Chondrocyte (in vitro differentiated cells): ENCODE measurements at regions not wholly inside any gene's neighbourhood (a gene's known extent, or its start where the extent isn't known, plus 50 kb on each side); places are given as distances from the start of the nearest gene placed in this dataset.

Source experiments
- DNase-seq: peaks from one replicate; pipeline ENCODE4 v3.0.0; 2021; ENCODE audit warnings: mixed read lengths, low spot score
- H3K27ac Mint-ChIP-seq: one replicate; pipeline ENCODE4 v1.8.0; 2021; ENCODE audit warnings: mild to moderate bottlenecking, moderate library complexity, mixed read lengths; ENCODE audit not compliant: unreplicated experiment
- H3K27me3 Mint-ChIP-seq: 2 replicates; pipeline ENCODE4 v1.8.0; 2021; ENCODE audit warnings: low read depth, mixed read lengths
- H3K36me3 Mint-ChIP-seq: 2 replicates; pipeline ENCODE4 v1.8.0; 2021; ENCODE audit warnings: low read depth, mixed read lengths
- H3K4me1 Mint-ChIP-seq: 2 replicates; pipeline ENCODE4 v1.8.0; 2021; ENCODE audit warnings: low read depth, mild to moderate bottlenecking, mixed read lengths
- H3K4me3 Mint-ChIP-seq: one replicate; pipeline ENCODE4 v1.8.0; 2021; ENCODE audit warnings: mild to moderate bottlenecking, moderate library complexity, mixed read lengths; ENCODE audit not compliant: unreplicated experiment
- H3K9me3 Mint-ChIP-seq: 2 replicates; pipeline ENCODE4 v1.8.0; 2021; ENCODE audit warnings: low read depth, mixed read lengths
- TF ChIP-seq, protein P1 (sequence below): fragments of 200-600 bp; sonication (generic); IDR thresholded peaks from 2 replicates; pipeline ENCODE4 v1.5.0; 2021; ENCODE audit warnings: antibody characterized with exemption, mild to moderate bottlenecking, moderate library complexity

DNA sequence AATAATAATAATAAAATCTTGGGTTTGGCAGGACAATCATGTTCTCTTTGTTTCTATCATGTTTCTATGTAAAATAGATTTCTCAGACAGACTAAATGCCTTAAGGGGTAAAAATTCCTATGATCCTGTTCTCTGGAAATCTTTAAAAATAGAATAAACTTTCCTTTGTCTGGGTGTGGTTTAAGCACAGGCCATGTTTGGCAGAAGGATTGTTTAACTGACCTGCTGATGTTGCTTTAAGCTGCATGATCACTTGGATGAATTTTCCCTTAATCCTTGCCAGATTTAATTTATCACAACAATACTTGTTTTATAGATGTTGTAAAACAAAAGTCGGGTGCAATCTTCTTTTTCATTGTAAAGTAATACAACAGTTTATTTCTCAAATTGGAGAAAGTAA lies 341.7 kb upstream of the FAT1 start:
- no peak overlapping the region for H3K4me3 Mint-ChIP-seq
- TF ChIP-seq, protein P1, sequence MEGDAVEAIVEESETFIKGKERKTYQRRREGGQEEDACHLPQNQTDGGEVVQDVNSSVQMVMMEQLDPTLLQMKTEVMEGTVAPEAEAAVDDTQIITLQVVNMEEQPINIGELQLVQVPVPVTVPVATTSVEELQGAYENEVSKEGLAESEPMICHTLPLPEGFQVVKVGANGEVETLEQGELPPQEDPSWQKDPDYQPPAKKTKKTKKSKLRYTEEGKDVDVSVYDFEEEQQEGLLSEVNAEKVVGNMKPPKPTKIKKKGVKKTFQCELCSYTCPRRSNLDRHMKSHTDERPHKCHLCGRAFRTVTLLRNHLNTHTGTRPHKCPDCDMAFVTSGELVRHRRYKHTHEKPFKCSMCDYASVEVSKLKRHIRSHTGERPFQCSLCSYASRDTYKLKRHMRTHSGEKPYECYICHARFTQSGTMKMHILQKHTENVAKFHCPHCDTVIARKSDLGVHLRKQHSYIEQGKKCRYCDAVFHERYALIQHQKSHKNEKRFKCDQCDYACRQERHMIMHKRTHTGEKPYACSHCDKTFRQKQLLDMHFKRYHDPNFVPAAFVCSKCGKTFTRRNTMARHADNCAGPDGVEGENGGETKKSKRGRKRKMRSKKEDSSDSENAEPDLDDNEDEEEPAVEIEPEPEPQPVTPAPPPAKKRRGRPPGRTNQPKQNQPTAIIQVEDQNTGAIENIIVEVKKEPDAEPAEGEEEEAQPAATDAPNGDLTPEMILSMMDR = no peak

DNA sequence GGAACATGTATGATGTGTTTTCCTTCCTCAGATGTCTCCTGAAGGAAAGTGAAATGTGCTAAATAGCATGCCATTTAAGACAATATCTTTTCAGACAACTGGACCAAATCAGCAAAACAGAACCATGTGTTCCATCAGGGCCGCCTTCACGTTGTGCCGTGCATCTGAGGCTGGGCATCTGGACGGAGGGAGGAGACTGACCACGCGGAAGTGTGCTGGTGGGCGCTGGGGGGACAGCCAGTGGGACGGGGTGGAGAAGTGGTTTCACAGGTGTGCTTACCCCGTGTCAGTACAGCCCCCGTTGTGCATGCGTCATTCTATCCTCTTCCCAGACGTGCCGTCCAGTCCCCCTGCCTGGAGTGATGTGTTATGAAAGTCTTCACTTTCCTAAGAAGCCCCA lies 342.1 kb upstream of the FAT1 start:
- no peak for DNase-seq
- TF ChIP-seq, protein P1 = no peak
- H3K4me3 Mint-ChIP-seq = no peak overlapping the region
- no peaks in the 10 kb centered on the region for H3K36me3 Mint-ChIP-seq
- H3K9me3 Mint-ChIP-seq = peaks cover 8% of the 10 kb centered on the region
- peak overlapping the region; percentile 1 for H3K27ac Mint-ChIP-seq
- no peaks in the 10 kb centered on the region for H3K27me3 Mint-ChIP-seq
- peaks cover 16% of the 10 kb centered on the region for H3K4me1 Mint-ChIP-seq

More for the DNA sequence above, 341.7 kb upstream of the FAT1 start:
- Mint-ChIP-seq H3K4me1 (peaks cover 16% of the 10 kb centered on the region), H3K9me3 (peaks cover 8% of the 10 kb centered on the region), H3K36me3 (no peaks in the 10 kb centered on the region), H3K27me3 (no peaks in the 10 kb centered on the region), H3K27ac (peak overlapping the region; percentile 1)
- DNase-seq = no peak

DNA sequence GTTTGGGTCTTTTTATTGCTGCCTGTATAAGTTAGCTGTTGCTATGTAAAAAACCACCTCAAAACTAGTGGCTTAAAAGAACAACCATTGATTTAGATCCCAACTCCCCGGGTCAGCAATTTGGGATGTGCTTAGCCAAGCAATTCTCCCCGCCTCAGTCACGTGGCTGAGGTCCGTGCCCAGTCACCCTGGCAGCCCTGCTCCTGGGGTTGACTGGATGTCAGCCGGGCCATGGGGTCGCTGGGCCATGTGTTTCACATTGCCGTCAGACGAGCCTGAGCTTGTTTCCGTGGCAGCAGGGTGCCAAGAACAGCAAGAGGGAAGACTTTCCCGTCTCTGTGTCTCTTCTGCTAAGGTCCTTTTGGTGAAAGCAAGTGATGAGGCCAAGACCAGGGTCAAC lies 345.7 kb upstream of the FAT1 start:
- TF ChIP-seq, protein P1 = no peak
- H3K27ac Mint-ChIP-seq = peak overlapping the region; percentile 27
- DNase-seq = no peak
- peaks cover 8% of the 10 kb centered on the region for H3K9me3 Mint-ChIP-seq
- no peaks in the 10 kb centered on the region for H3K36me3 Mint-ChIP-seq
- peaks cover 16% of the 10 kb centered on the region for H3K4me1 Mint-ChIP-seq
- no peak overlapping the region for H3K4me3 Mint-ChIP-seq
- no peaks in the 10 kb centered on the region for H3K27me3 Mint-ChIP-seq

DNA sequence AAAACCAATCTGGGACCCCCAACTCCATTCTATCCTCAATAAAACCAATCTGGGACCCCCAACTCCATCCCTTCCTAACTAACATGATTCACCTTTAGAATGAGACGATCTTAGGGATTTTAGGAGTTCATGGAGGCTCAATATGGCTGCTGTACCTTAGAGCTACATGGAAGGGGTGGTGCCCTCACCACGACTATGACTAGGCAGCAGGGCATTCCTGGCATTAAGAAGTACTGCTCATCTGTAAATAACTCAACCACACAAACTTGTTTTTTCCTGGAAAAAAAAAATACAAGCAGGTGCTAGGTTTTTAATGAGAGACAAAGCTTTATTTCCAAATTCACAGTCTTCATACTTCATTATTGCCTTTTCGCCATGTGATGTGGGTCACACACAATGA lies 346.5 kb upstream of the FAT1 start:
- no peak for DNase-seq
- Mint-ChIP-seq H3K4me3 (no peak overlapping the region), H3K27ac (no peak overlapping the region), H3K36me3 (no peaks in the 10 kb centered on the region), H3K27me3 (no peaks in the 10 kb centered on the region), H3K9me3 (peaks cover 8% of the 10 kb centered on the region), H3K4me1 (peaks cover 14% of the 10 kb centered on the region)
- TF ChIP-seq, protein P1 = no peak

DNA sequence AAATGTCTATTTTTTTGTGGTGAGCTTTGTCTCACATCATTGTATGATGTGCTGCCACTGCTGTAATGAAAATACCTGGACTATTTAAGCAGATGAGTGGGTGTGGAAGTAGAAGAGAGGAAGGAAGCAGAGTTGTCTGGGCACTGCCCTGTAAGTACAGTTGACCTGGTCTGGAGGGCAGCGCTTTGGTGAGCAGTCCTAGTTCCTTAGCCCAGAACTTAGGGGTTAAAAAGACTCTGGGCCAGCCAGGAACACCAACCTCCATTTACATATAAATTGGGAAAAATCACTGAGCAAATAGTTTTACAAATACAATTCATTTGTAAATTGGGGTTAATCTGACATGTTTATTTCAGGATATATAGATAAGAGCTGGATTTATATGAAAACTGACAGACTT lies 347.1 kb upstream of the FAT1 start:
- Mint-ChIP-seq H3K27me3 (no peaks in the 10 kb centered on the region), H3K27ac (no peak overlapping the region), H3K9me3 (peaks cover 4% of the 10 kb centered on the region), H3K36me3 (no peaks in the 10 kb centered on the region), H3K4me3 (no peak overlapping the region), H3K4me1 (peaks cover 14% of the 10 kb centered on the region)
- DNase-seq = no peak
- TF ChIP-seq, protein P1 = no peak
